ENCODE measurements at regions not wholly inside any gene's neighbourhood (a gene's known extent, or its start where the extent isn't known, plus 50 kb on each side); places are given as distances from the start of the nearest gene placed in this dataset.
A peak's percentile ranks its signal among the peaks of the same experiment; 100 is the strongest.

DNA sequence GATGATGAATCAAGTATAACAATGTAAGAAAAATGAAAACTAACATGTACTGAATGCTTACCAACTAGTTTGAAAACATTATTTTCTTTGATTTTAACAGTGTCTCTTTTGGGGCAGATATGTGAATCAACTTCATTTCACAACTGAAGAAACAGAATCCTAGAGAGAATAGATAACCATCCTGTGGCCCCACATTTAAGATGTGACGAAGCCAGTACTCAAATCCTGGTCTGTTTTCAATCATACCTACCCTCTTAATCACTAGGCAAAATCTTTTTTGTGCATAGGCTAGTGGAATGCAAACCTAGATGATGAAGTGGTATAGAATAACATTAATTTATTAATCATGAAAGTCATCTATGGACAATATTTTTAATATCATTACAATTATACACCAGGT, 371.6 kb upstream of the EPHA7 start:
- Mint-ChIP-seq H3K27me3 (ENCODE audit: unreplicated experiment) (no peaks in the 10 kb centered on the region), H3K4me1 (ENCODE audit: unreplicated experiment) (no peaks in the 10 kb centered on the region), H3K36me3 (ENCODE audit: low read depth, unreplicated experiment) (no peaks in the 10 kb centered on the region), H3K4me3 (ENCODE audit: unreplicated experiment) (no peak overlapping the region), H3K27ac (ENCODE audit: unreplicated experiment) (no peak overlapping the region), H3K9me3 (ENCODE audit: unreplicated experiment) (no peaks in the 10 kb centered on the region)
- TF ChIP-seq, protein P1, sequence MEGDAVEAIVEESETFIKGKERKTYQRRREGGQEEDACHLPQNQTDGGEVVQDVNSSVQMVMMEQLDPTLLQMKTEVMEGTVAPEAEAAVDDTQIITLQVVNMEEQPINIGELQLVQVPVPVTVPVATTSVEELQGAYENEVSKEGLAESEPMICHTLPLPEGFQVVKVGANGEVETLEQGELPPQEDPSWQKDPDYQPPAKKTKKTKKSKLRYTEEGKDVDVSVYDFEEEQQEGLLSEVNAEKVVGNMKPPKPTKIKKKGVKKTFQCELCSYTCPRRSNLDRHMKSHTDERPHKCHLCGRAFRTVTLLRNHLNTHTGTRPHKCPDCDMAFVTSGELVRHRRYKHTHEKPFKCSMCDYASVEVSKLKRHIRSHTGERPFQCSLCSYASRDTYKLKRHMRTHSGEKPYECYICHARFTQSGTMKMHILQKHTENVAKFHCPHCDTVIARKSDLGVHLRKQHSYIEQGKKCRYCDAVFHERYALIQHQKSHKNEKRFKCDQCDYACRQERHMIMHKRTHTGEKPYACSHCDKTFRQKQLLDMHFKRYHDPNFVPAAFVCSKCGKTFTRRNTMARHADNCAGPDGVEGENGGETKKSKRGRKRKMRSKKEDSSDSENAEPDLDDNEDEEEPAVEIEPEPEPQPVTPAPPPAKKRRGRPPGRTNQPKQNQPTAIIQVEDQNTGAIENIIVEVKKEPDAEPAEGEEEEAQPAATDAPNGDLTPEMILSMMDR (IDR thresholded peaks at IDR 0.05; ENCODE audit: unreplicated experiment) = no peak
- no peak for DNase-seq (ENCODE audit: low spot score)

DNA sequence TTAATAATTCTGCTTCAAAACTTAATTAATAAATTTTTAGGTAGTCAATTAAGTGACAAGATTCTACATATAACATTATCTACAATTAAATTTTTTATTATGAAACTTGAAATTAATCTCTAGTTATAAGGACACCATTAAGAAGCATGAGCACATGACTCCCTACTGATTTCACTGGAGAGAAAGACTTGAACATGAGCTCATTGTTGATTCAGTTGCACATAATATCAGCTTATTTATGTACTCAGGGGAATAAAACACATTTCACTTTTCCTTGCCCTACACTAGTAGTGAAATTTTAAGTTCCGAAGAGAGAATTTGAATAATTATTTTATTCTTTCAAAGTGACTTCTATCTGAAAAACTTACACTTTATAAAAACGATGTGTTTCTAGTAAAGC, 370.2 kb upstream of the EPHA7 start:
- Mint-ChIP-seq H3K27ac (ENCODE audit: unreplicated experiment) (no peak overlapping the region), H3K27me3 (ENCODE audit: unreplicated experiment) (peaks cover 1% of the 10 kb centered on the region), H3K4me1 (ENCODE audit: unreplicated experiment) (peaks cover 7% of the 10 kb centered on the region), H3K9me3 (ENCODE audit: unreplicated experiment) (no peaks in the 10 kb centered on the region), H3K36me3 (ENCODE audit: low read depth, unreplicated experiment) (no peaks in the 10 kb centered on the region), H3K4me3 (ENCODE audit: unreplicated experiment) (no peak overlapping the region)
- TF ChIP-seq, protein P1 (IDR thresholded peaks at IDR 0.05; ENCODE audit: unreplicated experiment) = no peak
- no peak for DNase-seq (ENCODE audit: low spot score)

DNA sequence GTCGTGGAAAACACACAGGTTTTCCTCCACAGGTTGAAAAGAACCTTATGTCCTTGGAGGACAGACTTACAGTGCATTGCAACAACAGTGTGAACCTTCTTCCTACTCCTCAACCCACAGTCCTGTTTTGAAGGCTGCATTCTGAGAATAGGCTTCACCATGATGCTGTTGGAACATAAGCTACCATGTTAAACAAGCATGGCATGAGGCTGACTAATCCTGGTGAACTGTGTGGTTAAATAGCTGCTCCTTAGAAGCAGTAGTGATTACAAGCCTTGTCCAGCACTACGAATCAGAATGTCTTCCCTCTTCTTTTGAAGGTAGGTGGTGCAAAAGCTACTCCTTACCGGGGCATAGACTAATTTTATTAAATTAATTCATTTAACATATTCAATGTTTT, 368.5 kb upstream of the EPHA7 start:
- DNase-seq (ENCODE audit: low spot score) = no peak
- TF ChIP-seq, protein P1 (IDR thresholded peaks at IDR 0.05; ENCODE audit: unreplicated experiment) = no peak
- Mint-ChIP-seq H3K27ac (ENCODE audit: unreplicated experiment) (no peak overlapping the region), H3K27me3 (ENCODE audit: unreplicated experiment) (peaks cover 1% of the 10 kb centered on the region), H3K4me1 (ENCODE audit: unreplicated experiment) (peaks cover 7% of the 10 kb centered on the region), H3K4me3 (ENCODE audit: unreplicated experiment) (no peak overlapping the region), H3K9me3 (ENCODE audit: unreplicated experiment) (no peaks in the 10 kb centered on the region), H3K36me3 (ENCODE audit: low read depth, unreplicated experiment) (no peaks in the 10 kb centered on the region)

DNA sequence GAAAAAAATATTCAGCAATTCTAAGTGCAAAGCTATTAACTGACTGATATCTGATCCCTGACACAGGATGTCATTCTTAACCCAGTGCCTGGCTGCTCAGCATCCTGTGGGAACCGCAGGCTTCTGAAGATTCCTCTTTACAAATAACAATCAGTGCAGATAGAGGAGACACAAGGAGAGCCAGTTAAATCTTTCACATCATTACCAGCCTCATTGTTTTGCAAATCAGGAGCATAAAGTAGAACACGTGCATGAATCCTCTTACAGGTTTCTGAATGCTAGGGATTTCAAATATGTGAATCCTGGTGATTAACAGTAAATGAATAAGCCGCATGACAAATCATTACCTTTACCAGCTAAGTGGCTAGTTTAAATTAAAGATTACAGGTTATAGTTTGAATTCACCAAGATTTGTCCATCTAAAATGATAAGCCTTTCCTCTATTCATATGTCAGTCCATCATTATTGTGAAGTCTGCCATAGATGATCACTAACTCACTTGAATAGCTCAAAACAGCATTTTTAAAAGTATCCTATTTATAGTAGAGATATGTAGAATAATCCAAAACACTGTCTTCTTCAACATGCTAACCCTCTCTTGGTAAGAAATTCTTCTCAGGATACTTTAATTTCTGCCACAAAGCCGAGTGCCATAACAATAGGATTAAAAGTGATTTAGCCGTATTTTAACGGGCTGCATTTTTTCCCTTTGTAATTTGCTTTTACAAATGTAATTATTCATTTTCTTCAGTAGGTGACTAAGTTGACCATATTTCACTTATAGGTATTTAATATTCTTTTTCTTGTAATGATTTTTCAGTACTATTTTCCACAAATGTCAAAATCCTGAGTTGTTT, 367.3 kb upstream of the EPHA7 start:
- peaks cover 7% of the 10 kb centered on the region for H3K4me1 Mint-ChIP-seq (ENCODE audit: unreplicated experiment)
- H3K4me3 Mint-ChIP-seq (ENCODE audit: unreplicated experiment) = no peak overlapping the region
- no peaks in the 10 kb centered on the region for H3K9me3 Mint-ChIP-seq (ENCODE audit: unreplicated experiment)
- peaks cover 1% of the 10 kb centered on the region for H3K27me3 Mint-ChIP-seq (ENCODE audit: unreplicated experiment)
- TF ChIP-seq, protein P1 (IDR thresholded peaks at IDR 0.05; ENCODE audit: unreplicated experiment) = no peak
- H3K27ac Mint-ChIP-seq (ENCODE audit: unreplicated experiment) = no peak overlapping the region
- no peaks in the 10 kb centered on the region for H3K36me3 Mint-ChIP-seq (ENCODE audit: low read depth, unreplicated experiment)
- peak; percentile 21 for DNase-seq (ENCODE audit: low spot score)

DNA sequence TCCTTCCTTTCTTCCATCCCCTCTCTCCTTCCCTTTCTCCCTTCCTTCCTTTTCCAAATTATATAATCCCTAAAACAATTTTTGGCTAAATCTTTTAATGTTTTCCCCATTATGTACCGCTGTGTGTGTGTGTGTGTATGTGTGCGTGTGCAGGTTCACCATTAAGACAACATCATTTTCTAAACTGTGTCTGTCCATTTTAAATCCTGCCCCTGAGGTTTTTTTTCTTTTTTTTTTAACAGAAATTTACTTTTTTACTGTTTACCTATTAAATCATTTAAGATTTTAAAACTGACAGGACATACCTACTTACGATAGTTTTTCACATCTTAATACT, 366.3 kb upstream of the EPHA7 start:
- Mint-ChIP-seq H3K27me3 (ENCODE audit: unreplicated experiment) (peaks cover 1% of the 10 kb centered on the region), H3K36me3 (ENCODE audit: low read depth, unreplicated experiment) (no peaks in the 10 kb centered on the region), H3K4me3 (ENCODE audit: unreplicated experiment) (no peak overlapping the region), H3K9me3 (ENCODE audit: unreplicated experiment) (no peaks in the 10 kb centered on the region), H3K4me1 (ENCODE audit: unreplicated experiment) (peaks cover 7% of the 10 kb centered on the region), H3K27ac (ENCODE audit: unreplicated experiment) (no peak overlapping the region)
- no peak for DNase-seq (ENCODE audit: low spot score)
- TF ChIP-seq, protein P1 (IDR thresholded peaks at IDR 0.05; ENCODE audit: unreplicated experiment) = no peak

All from endothelial cell (in vitro differentiated cells).